ENCODE measurements at regions not wholly inside any gene's neighbourhood (a gene's known extent, or its start where the extent isn't known, plus 50 kb on each side); places are given as distances from the start of the nearest gene placed in this dataset.

- no peaks in the 10 kb centered on the region for H3K36me3 ChIP-seq
- TF ChIP-seq POLR2AphosphoS5 (IDR thresholded peaks at IDR 0.05) (no peak), EP300 (IDR thresholded peaks at IDR 0.05) (no peak), CTCF (IDR thresholded peaks at IDR 0.05) (no peak), POLR2A (IDR thresholded peaks at IDR 0.05) (no peak)
- H3K9me3 ChIP-seq = no peaks in the 10 kb centered on the region
- WGBS, 2 donors = 69% methylated on average over 8 of the region's 8 CpGs
- DNase-seq (no peak), ATAC-seq (ENCODE audit: low FRiP score in 2 of 2) (no peak)
- no peak overlapping the region for H3K27ac ChIP-seq
- H3K4me3 ChIP-seq = no peak overlapping the region
- H3K4me1 ChIP-seq = no peaks in the 10 kb centered on the region
- no peaks in the 10 kb centered on the region for H3K27me3 ChIP-seq
Observed at GRCh38 chr12:118908811-118909210, 72.5 kb upstream of the SRRM4 start.

GRCh38 chr12:118912697-118913270, 68.6 kb upstream of the SRRM4 start:
- no peaks in the 10 kb centered on the region for H3K27me3 ChIP-seq
- DNase-seq (no peak), ATAC-seq (ENCODE audit: low FRiP score in 2 of 2) (no peak)
- no peak for TF ChIP-seq POLR2AphosphoS5 (IDR thresholded peaks at IDR 0.05)
- no peak for TF ChIP-seq POLR2A (IDR thresholded peaks at IDR 0.05)
- no peak for TF ChIP-seq EP300 (IDR thresholded peaks at IDR 0.05)
- TF ChIP-seq CTCF (IDR thresholded peaks at IDR 0.05) = no peak
- no peaks in the 10 kb centered on the region for H3K9me3 ChIP-seq
- no peak overlapping the region for H3K27ac ChIP-seq
- H3K36me3 ChIP-seq = no peaks in the 10 kb centered on the region
- no peak overlapping the region for H3K4me3 ChIP-seq
- WGBS, 2 donors = 80 to 84% methylated on average over 9 of the region's 9 CpGs
- H3K4me1 ChIP-seq = no peaks in the 10 kb centered on the region

GRCh38 chr12:118921761-118922160, 59.6 kb upstream of the SRRM4 start:
- no peaks in the 10 kb centered on the region for H3K4me1 ChIP-seq
- ATAC-seq (ENCODE audit: low FRiP score in 2 of 2) (no peak), DNase-seq (no peak)
- no peaks in the 10 kb centered on the region for H3K27me3 ChIP-seq
- no peak overlapping the region for H3K4me3 ChIP-seq
- no peaks in the 10 kb centered on the region for H3K9me3 ChIP-seq
- H3K36me3 ChIP-seq = no peaks in the 10 kb centered on the region
- no peak for TF ChIP-seq POLR2AphosphoS5 (IDR thresholded peaks at IDR 0.05)
- no peak overlapping the region for H3K27ac ChIP-seq
- 74 to 86% methylated on average over 2 of the region's 2 CpGs for WGBS, 2 donors

GRCh38 chr12:118922405-118922804, 58.9 kb upstream of the SRRM4 start:
- no peaks in the 10 kb centered on the region for H3K27me3 ChIP-seq
- 41 to 43% methylated on average over 2 of the region's 2 CpGs for WGBS, 2 donors
- no peak overlapping the region for H3K4me3 ChIP-seq
- no peaks in the 10 kb centered on the region for H3K4me1 ChIP-seq
- DNase-seq = no peak
- no peak for ATAC-seq (ENCODE audit: low FRiP score in 2 of 2)
- TF ChIP-seq POLR2AphosphoS5 (IDR thresholded peaks at IDR 0.05) (no peak), EP300 (IDR thresholded peaks at IDR 0.05) (no peak), POLR2A (IDR thresholded peaks at IDR 0.05) (no peak)
- no peak overlapping the region for H3K27ac ChIP-seq
- H3K9me3 ChIP-seq = no peaks in the 10 kb centered on the region
- H3K36me3 ChIP-seq = no peaks in the 10 kb centered on the region

GRCh38 chr12:118925407-118925806, 55.9 kb upstream of the SRRM4 start:
- no peak for DNase-seq
- no peak overlapping the region for H3K4me3 ChIP-seq
- WGBS, 2 donors = 24 to 33% methylated on average over 1 of the region's 1 CpG

More at GRCh38 chr12:118925407-118925806, 55.9 kb upstream of the SRRM4 start:
- Histone ChIP-seq H3K4me1 (no peaks in the 10 kb centered on the region), H3K27me3 (no peaks in the 10 kb centered on the region), H3K9me3 (no peaks in the 10 kb centered on the region), H3K27ac (peak overlapping the region in 1 of 4 donors; percentile 4), H3K36me3 (no peaks in the 10 kb centered on the region)
- ATAC-seq (ENCODE audit: low FRiP score in 2 of 2) = peak in 1 of 2 donors; percentile 51
- TF ChIP-seq POLR2A (IDR thresholded peaks at IDR 0.05) = no peak
- no peak for TF ChIP-seq CTCF (IDR thresholded peaks at IDR 0.05)
- TF ChIP-seq EP300 (IDR thresholded peaks at IDR 0.05) = no peak
- TF ChIP-seq POLR2AphosphoS5 (IDR thresholded peaks at IDR 0.05) = no peak
